ENCODE measurements at regions not wholly inside any gene's neighbourhood (a gene's known extent, or its start where the extent isn't known, plus 50 kb on each side); places are given as distances from the start of the nearest gene placed in this dataset.

GRCh38 chr2:65749545-65749944 lies 317.1 kb upstream of the SPRED2 start:
- no peak for TF ChIP-seq TAF1 (IDR thresholded peaks at IDR 0.05; ENCODE audit: low read depth)
- TF ChIP-seq EGR1 (IDR thresholded peaks at IDR 0.05): no peak
- no peak for TF ChIP-seq CEBPB (IDR thresholded peaks at IDR 0.05)
- TF ChIP-seq REST (IDR thresholded peaks at IDR 0.05; ENCODE audit: low read depth): no peak
- no peak for TF ChIP-seq NFIC (IDR thresholded peaks at IDR 0.05)
- no peak for TF ChIP-seq TCF12 (IDR thresholded peaks at IDR 0.05; ENCODE audit: low read depth)
- TF ChIP-seq YY1 (IDR thresholded peaks at IDR 0.05; ENCODE audit: low read depth): no peak
- TF ChIP-seq TEAD4 (IDR thresholded peaks at IDR 0.05): no peak
- no peak for TF ChIP-seq EP300 (IDR thresholded peaks at IDR 0.05; ENCODE audit: borderline replicate concordance)
- no peak for TF ChIP-seq MAX (IDR thresholded peaks at IDR 0.05)
- no peak for TF ChIP-seq CREB1 (IDR thresholded peaks at IDR 0.05; ENCODE audit: low read depth)

GRCh38 chr2:65746931-65747675 lies 314.7 kb upstream of the SPRED2 start:
- TF ChIP-seq EGR1 (IDR thresholded peaks at IDR 0.05): no peak
- TF ChIP-seq TAF1 (IDR thresholded peaks at IDR 0.05; ENCODE audit: low read depth): no peak
- TF ChIP-seq RAD21 (IDR thresholded peaks at IDR 0.05; ENCODE audit: low read depth): no peak
- TF ChIP-seq USF1 (IDR thresholded peaks at IDR 0.05): no peak
- TF ChIP-seq CREB1 (IDR thresholded peaks at IDR 0.05; ENCODE audit: low read depth): no peak
- TF ChIP-seq REST (IDR thresholded peaks at IDR 0.05; ENCODE audit: low read depth): no peak
- no peak for TF ChIP-seq NFIC (IDR thresholded peaks at IDR 0.05)
- no peak for TF ChIP-seq YY1 (IDR thresholded peaks at IDR 0.05; ENCODE audit: low read depth)
- TF ChIP-seq EP300 (IDR thresholded peaks at IDR 0.05; ENCODE audit: borderline replicate concordance): no peak
- no peak for TF ChIP-seq ZBTB7A (IDR thresholded peaks at IDR 0.05; ENCODE audit: low read depth)
- TF ChIP-seq TEAD4 (IDR thresholded peaks at IDR 0.05): no peak
- no peak for TF ChIP-seq TCF12 (IDR thresholded peaks at IDR 0.05; ENCODE audit: low read depth)
- no peak for TF ChIP-seq MAX (IDR thresholded peaks at IDR 0.05)
- TF ChIP-seq FOXM1 (IDR thresholded peaks at IDR 0.05; ENCODE audit: borderline replicate concordance, low read depth): no peak
- TF ChIP-seq CEBPB (IDR thresholded peaks at IDR 0.05): no peak

GRCh38 chr2:65744477-65745200 lies 312.2 kb upstream of the SPRED2 start:
- TF ChIP-seq ZBTB7A (IDR thresholded peaks at IDR 0.05; ENCODE audit: low read depth): no peak
- no peak for TF ChIP-seq RAD21 (IDR thresholded peaks at IDR 0.05; ENCODE audit: low read depth)
- TF ChIP-seq TCF12 (IDR thresholded peaks at IDR 0.05; ENCODE audit: low read depth): no peak
- TF ChIP-seq EP300 (IDR thresholded peaks at IDR 0.05; ENCODE audit: borderline replicate concordance): no peak
- TF ChIP-seq USF1 (IDR thresholded peaks at IDR 0.05): no peak
- TF ChIP-seq REST (IDR thresholded peaks at IDR 0.05; ENCODE audit: low read depth): no peak
- TF ChIP-seq EGR1 (IDR thresholded peaks at IDR 0.05): no peak
- TF ChIP-seq CREB1 (IDR thresholded peaks at IDR 0.05; ENCODE audit: low read depth): no peak
- no peak for TF ChIP-seq NFIC (IDR thresholded peaks at IDR 0.05)
- TF ChIP-seq TAF1 (IDR thresholded peaks at IDR 0.05; ENCODE audit: low read depth): no peak
- TF ChIP-seq YY1 (IDR thresholded peaks at IDR 0.05; ENCODE audit: low read depth): no peak
- TF ChIP-seq CEBPB (IDR thresholded peaks at IDR 0.05): no peak
- TF ChIP-seq FOXM1 (IDR thresholded peaks at IDR 0.05; ENCODE audit: borderline replicate concordance, low read depth): no peak
- TF ChIP-seq MAX (IDR thresholded peaks at IDR 0.05): no peak
- TF ChIP-seq TEAD4 (IDR thresholded peaks at IDR 0.05): no peak
